Stimulated activated effector memory CD8-positive, alpha-beta T cell treated with anti-CD3 and anti-CD28 coated beads, Interleukin-12 subunit alpha, Interleukin-12 subunit beta, amount 100 ng/mL, for 72 hours (primary cell): ENCODE measurements at regions not wholly inside any gene's neighbourhood (a gene's known extent, or its start where the extent isn't known, plus 50 kb on each side); places are given as distances from the start of the nearest gene placed in this dataset.
A peak's percentile ranks its signal among the peaks of the same experiment; 100 is the strongest.

Source experiments
- ATAC-seq: fragments of 150-1000 bp; cut with Tn5 transposase; 2 replicates; pipeline ENCODE4 v1.10.0; 2021
- DNase-seq, 2 donors: peaks; one replicate each; pipeline ENCODE4 v3.0.0; 2021 to 2022; ENCODE audit warnings: low spot score in 2 of 2
- H3K27ac Mint-ChIP-seq: one replicate; pipeline ENCODE4 v1.8.0; 2022; ENCODE audit warnings: mild to moderate bottlenecking, mixed read lengths
- H3K36me3 Mint-ChIP-seq: one replicate; pipeline ENCODE4 v1.8.0; 2022; ENCODE audit warnings: mild to moderate bottlenecking, mixed read lengths
- H3K4me1 Mint-ChIP-seq: one replicate; pipeline ENCODE4 v1.8.0; 2022; ENCODE audit warnings: mixed read lengths
- H3K4me3 Mint-ChIP-seq: one replicate; pipeline ENCODE4 v1.8.0; 2022; ENCODE audit warnings: mild to moderate bottlenecking, mixed read lengths
- H3K9me3 Mint-ChIP-seq: one replicate; pipeline ENCODE4 v1.8.0; 2022; ENCODE audit warnings: mixed read lengths

DNA sequence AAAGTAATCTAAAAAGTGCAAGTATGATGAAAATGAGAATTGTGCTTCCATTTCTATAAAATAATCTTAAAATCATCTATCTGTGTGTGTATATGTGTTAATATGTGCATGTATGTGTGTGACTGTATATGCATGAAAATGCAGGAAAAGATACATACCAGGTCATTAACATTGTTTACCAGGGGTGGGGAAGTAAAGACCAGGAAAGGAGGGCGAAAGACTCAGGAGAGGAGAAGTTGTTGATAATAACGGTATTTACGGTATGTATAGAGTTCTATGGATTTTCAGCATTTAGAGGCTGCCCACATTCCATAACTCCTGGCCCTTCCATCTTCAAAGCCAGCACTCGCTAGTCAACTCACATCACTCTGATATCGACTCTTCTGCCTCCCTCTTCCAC is 111.0 kb upstream of the SPDL1 start:
- Mint-ChIP-seq H3K27ac (no peak overlapping the region), H3K4me3 (no peak overlapping the region), H3K36me3 (no peaks in the 10 kb centered on the region), H3K9me3 (no peaks in the 10 kb centered on the region), H3K4me1 (no peaks in the 10 kb centered on the region)
- no peak for ATAC-seq
- no peak for DNase-seq

DNA sequence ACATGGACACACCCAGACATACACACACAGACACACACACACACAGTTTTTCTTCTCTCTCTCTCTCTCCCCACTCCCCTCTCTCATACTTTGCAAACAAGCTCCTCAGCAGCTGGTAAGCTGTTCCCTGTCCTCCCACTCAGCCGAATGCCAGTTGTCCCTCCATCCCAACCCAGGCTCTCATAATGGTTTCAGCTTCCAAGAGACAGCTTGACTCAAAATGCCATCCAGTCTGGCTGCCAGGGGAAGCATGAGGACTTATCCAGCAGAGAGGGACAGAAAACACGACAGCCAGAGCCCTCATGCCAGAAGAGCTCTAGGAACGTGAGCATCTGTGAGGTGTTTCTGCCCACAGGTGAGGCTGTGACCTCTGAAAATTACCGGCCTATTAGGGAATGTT is 112.6 kb upstream of the SPDL1 start:
- H3K36me3 Mint-ChIP-seq = no peaks in the 10 kb centered on the region
- ATAC-seq (no peak), DNase-seq (no peak)
- H3K9me3 Mint-ChIP-seq = no peaks in the 10 kb centered on the region
- no peak overlapping the region for H3K27ac Mint-ChIP-seq
- H3K4me1 Mint-ChIP-seq = no peaks in the 10 kb centered on the region
- no peak overlapping the region for H3K4me3 Mint-ChIP-seq

DNA sequence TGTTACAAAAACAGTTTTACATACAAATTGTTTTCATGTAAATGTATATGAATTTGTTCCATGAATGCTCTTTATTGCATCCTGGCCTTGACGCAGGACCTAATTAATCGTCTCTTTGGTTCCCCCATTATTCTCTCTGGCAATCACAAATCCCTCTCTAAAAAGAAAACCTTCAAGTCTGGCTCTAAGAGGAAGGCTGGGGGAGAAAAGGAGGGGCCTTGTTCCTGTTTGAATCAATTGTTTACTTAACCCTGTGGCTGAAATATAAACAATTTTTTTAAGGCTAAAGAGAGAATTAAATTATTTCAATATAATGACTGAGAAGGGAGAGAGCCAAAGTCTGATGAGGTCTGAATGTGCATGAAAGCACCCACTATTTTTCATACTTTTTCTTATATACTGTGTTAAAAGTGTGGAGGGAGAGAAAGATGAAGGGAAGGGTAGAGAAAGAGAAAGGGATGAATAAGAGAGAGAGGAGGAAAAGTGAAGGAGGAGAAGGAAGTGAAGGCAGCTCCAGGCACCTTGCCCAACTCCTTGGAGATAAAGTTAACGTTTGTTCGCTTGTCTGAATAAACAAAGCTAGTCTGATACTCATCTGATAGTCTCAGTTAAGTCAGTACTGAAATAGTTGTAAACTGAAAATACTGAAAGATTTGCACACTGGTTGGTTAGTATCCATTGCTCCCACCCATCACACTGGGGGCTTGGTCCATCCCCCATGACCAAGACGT is 116.4 kb upstream of the SPDL1 start:
- ATAC-seq = no peak
- DNase-seq = no peak

GRCh38 chr5:169460896-169461295 is 122.7 kb upstream of the SPDL1 start:
- ATAC-seq (no peak), DNase-seq (no peak)
- no peaks in the 10 kb centered on the region for H3K9me3 Mint-ChIP-seq
- H3K27ac Mint-ChIP-seq = no peak overlapping the region
- no peaks in the 10 kb centered on the region for H3K4me1 Mint-ChIP-seq
- H3K4me3 Mint-ChIP-seq = no peak overlapping the region
- no peaks in the 10 kb centered on the region for H3K36me3 Mint-ChIP-seq

More for the DNA sequence above, 116.4 kb upstream of the SPDL1 start:
- no peak overlapping the region for H3K27ac Mint-ChIP-seq
- no peaks in the 10 kb centered on the region for H3K9me3 Mint-ChIP-seq
- H3K4me3 Mint-ChIP-seq = no peak overlapping the region
- no peaks in the 10 kb centered on the region for H3K36me3 Mint-ChIP-seq
- H3K4me1 Mint-ChIP-seq = no peaks in the 10 kb centered on the region

DNA sequence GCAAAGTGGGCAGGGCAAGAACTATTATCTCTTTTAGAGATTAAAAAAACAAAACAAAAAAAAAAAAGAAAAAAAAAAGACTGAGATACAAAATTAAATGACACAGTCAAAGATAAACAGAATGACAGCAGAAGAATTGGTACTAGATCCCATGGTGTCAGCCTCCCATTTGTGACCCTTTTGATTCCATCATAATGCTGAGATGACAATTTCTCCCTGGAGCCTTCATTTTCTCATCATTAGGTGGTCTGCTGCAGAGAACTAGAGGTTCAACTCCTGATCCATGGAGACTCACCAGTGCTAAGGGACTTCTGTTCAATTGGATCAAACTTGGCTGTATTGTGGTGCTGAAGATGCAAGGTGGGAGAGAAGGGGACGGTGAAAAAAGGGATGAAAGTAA is 123.5 kb upstream of the SPDL1 start:
- no peak overlapping the region for H3K4me3 Mint-ChIP-seq
- ATAC-seq (no peak), DNase-seq (no peak)
- H3K27ac Mint-ChIP-seq = no peak overlapping the region
- no peaks in the 10 kb centered on the region for H3K9me3 Mint-ChIP-seq
- H3K36me3 Mint-ChIP-seq = no peaks in the 10 kb centered on the region
- H3K4me1 Mint-ChIP-seq = no peaks in the 10 kb centered on the region

GRCh38 chr5:169458221-169458620 is 125.4 kb upstream of the SPDL1 start:
- H3K27ac Mint-ChIP-seq = no peak overlapping the region
- H3K36me3 Mint-ChIP-seq = no peaks in the 10 kb centered on the region
- no peaks in the 10 kb centered on the region for H3K9me3 Mint-ChIP-seq
- H3K4me3 Mint-ChIP-seq = no peak overlapping the region
- DNase-seq = no peak
- no peak for ATAC-seq
- no peaks in the 10 kb centered on the region for H3K4me1 Mint-ChIP-seq

GRCh38 chr5:169450464-169450863 is 133.1 kb upstream of the SPDL1 start:
- DNase-seq = no peak
- Mint-ChIP-seq H3K27ac (no peak overlapping the region), H3K4me1 (no peaks in the 10 kb centered on the region), H3K4me3 (no peak overlapping the region), H3K9me3 (no peaks in the 10 kb centered on the region), H3K36me3 (no peaks in the 10 kb centered on the region)
- ATAC-seq = no peak

- H3K4me1 Mint-ChIP-seq = no peaks in the 10 kb centered on the region
- no peaks in the 10 kb centered on the region for H3K36me3 Mint-ChIP-seq
- H3K27ac Mint-ChIP-seq = no peak overlapping the region
These were observed 134.7 kb upstream of the SPDL1 start for GRCh38 chr5:169448826-169449225.

DNA sequence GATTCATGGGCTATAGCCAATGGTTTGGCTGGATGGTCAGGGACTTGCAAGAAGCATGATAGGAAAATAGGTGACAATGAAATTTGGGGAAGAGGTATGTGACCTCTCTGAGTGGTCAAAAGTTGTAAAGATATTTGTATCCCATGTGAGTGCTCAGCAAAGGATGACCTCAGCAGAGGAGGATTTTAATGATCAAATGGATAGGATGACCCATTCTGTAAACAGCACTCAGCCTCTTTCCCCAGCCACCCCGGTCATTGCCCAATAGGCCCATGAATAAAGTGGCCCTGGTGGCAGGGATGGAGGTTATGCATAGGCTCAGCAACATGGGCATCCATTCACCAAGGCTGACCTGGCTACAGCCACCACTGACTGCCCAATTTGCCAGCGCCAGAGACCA is 138.4 kb upstream of the SPDL1 start:
- Mint-ChIP-seq H3K9me3 (no peaks in the 10 kb centered on the region), H3K27ac (no peak overlapping the region), H3K4me3 (no peak overlapping the region), H3K4me1 (no peaks in the 10 kb centered on the region), H3K36me3 (no peaks in the 10 kb centered on the region)
- ATAC-seq (no peak), DNase-seq (no peak)

More at GRCh38 chr5:169448826-169449225, 134.7 kb upstream of the SPDL1 start:
- Mint-ChIP-seq H3K4me3 (no peak overlapping the region), H3K9me3 (no peaks in the 10 kb centered on the region)
- DNase-seq = no peak
- ATAC-seq = no peak

DNA sequence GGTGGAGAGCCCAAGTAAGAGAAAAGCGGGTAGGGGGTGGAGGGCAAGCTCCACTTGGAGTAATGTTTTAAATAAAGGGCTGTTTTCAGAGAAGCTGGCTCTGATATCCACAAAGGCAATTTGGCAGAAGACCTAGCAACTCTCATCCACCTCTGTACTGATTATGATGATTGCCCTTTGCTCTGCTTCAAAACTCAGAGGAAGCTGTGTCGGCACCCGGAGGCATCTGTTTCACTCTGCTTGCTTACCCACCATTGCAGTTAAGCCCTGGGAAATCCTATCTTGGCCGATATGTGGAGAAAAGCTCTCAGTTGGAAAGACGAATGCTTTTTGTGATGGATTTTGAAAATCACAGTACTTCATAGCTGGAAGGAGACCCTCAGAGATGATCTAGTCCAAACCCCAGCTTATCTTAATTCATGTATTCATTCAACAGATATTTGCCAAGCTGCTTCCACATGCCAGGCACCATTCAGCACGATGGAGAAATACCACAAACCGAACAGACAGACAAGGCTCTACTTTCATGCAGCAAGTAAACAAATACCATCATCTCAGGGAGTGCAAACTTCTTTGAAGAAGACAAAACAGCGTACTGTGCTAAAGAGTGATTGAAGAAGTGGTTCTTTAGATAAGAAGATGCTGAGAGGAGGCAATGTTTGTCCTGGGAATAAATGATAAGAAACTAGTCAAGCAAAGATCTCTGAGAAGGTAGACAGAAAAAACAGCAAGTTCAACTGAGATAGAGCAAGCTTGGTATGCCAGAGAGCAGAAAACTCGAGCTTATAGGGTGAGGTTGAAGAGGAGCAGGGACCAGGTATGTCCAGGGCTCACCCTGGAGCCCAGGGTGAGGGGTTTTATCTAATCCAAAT is 140.4 kb upstream of the SPDL1 start:
- no peak for DNase-seq
- H3K36me3 Mint-ChIP-seq = no peaks in the 10 kb centered on the region
- ATAC-seq = no peak

GRCh38 chr5:169442403-169442874 is 141.1 kb upstream of the SPDL1 start:
- ATAC-seq (no peak), DNase-seq (no peak)
- Mint-ChIP-seq H3K4me3 (no peak overlapping the region), H3K36me3 (no peaks in the 10 kb centered on the region), H3K9me3 (no peaks in the 10 kb centered on the region), H3K4me1 (no peaks in the 10 kb centered on the region), H3K27ac (no peak overlapping the region)

More for the DNA sequence above, 140.4 kb upstream of the SPDL1 start:
- H3K9me3 Mint-ChIP-seq = no peaks in the 10 kb centered on the region
- H3K27ac Mint-ChIP-seq = no peak overlapping the region
- no peak overlapping the region for H3K4me3 Mint-ChIP-seq
- no peaks in the 10 kb centered on the region for H3K4me1 Mint-ChIP-seq

DNA sequence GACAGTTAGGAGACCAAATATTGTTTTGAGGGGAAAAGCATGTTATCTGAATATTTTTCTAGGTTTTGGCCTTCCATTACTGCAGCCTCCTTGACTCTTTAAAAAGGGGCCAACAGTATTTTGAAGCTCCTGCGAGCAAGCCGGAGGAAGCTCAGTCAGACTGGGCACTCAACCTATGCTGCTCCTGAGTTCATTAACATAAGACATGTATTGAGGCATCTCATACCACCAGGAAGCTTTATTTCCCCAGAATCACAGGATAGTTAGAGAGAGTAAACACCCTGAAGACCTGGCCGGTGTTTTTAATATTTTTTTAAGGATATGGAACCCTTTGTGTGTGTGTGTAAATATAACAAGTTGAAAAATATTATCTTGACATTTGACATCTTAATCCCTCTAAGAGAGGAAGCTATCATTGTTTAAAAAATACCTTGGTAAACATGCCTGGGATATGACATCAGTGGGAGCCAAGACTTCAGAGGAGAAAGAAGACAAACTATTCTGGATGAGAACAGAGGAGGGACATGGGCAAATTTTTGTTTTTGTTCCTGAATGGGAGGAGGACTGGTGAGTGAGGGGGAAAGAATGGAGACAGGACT is 139.3 kb upstream of the SLIT3 start:
- no peaks in the 10 kb centered on the region for H3K9me3 Mint-ChIP-seq

DNA sequence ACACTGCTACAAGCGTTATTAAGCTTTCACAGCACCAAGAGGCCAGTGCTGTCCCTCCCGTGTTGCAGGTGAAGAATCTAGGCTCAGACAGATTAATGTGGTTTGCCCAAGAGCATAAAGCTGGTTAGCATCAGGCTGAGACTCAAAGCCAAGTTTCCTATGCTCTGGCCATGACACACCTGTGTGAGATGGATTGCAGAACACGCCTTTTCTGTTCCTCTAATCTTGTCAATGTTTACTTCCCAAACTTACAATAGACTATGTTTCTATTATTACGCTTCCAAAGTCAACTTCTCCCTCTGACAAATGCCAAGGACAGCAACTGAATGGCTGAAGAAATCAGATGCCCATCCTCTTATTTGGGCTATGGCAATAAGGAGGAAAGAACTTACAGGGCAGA is 138.4 kb upstream of the SLIT3 start:
- Mint-ChIP-seq H3K4me3 (no peak overlapping the region), H3K36me3 (no peaks in the 10 kb centered on the region), H3K9me3 (no peaks in the 10 kb centered on the region), H3K4me1 (no peaks in the 10 kb centered on the region), H3K27ac (no peak overlapping the region)
- no peak for DNase-seq
- ATAC-seq = no peak

More for the DNA sequence above, 139.3 kb upstream of the SLIT3 start:
- Mint-ChIP-seq H3K27ac (no peak overlapping the region), H3K4me1 (no peaks in the 10 kb centered on the region), H3K4me3 (no peak overlapping the region), H3K36me3 (no peaks in the 10 kb centered on the region)
- no peak for ATAC-seq
- DNase-seq = no peak

DNA sequence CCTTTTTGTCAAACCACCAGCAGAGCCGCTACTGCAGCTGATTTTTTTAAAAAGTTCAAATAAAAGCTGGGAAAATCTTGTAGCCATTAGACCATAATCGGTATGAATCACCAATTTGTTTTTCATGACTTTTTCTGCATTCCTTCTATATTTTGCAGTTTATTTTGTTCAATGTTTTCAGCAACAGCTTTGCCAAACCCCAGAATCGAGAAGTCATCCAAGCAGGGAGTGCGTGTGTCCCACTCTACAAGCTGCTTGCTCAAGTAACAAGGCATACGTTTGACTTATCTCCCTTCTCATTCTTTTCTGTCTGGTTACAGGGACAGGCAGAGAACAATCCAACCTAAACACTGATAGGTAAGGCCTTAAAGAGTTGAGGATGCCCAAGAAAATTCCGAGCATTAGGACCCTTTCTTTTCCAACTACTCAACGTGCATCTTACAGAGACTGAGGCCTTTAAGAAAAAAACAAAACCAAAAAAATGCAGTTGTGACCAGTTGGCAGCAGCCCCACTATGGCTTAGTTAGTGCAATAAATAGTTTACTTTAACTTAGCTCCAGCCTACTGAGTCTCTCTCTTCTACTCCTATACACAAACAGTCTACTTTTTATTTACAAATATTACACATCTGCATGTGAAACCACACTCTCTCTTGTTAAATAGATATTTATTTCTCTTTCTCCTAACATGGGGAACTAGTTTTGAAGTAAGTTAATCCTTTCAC is 134.7 kb upstream of the SLIT3 start:
- Mint-ChIP-seq H3K4me3 (no peak overlapping the region), H3K36me3 (no peaks in the 10 kb centered on the region), H3K4me1 (no peaks in the 10 kb centered on the region), H3K9me3 (no peaks in the 10 kb centered on the region), H3K27ac (no peak overlapping the region)
- DNase-seq = no peak
- ATAC-seq = no peak

GRCh38 chr5:169433221-169433651 is 132.3 kb upstream of the SLIT3 start:
- no peak overlapping the region for H3K27ac Mint-ChIP-seq
- no peak overlapping the region for H3K4me3 Mint-ChIP-seq
- no peaks in the 10 kb centered on the region for H3K4me1 Mint-ChIP-seq
- H3K36me3 Mint-ChIP-seq = no peaks in the 10 kb centered on the region
- DNase-seq = no peak
- H3K9me3 Mint-ChIP-seq = no peaks in the 10 kb centered on the region
- ATAC-seq = peak; percentile 32
